C4-2B (cell line): ENCODE measurements at regions not wholly inside any gene's neighbourhood (a gene's known extent, or its start where the extent isn't known, plus 50 kb on each side); places are given as distances from the start of the nearest gene placed in this dataset.

Experiments
- H3K27ac ChIP-seq: fragments of 450-650 bp; 2 replicates; pipeline ENCODE4 v1.5.1; 2017
- ZFX ChIP-seq: fragments of 450-650 bp; IDR thresholded peaks from 2 replicates; pipeline ENCODE4 v1.6.1; 2017
- TF ChIP-seq, protein P1 (sequence below): fragments of 450-650 bp; conservative IDR thresholded peaks from 2 replicates; pipeline ENCODE4 v1.5.1; 2017; ENCODE audit warnings: mild to moderate bottlenecking

DNA sequence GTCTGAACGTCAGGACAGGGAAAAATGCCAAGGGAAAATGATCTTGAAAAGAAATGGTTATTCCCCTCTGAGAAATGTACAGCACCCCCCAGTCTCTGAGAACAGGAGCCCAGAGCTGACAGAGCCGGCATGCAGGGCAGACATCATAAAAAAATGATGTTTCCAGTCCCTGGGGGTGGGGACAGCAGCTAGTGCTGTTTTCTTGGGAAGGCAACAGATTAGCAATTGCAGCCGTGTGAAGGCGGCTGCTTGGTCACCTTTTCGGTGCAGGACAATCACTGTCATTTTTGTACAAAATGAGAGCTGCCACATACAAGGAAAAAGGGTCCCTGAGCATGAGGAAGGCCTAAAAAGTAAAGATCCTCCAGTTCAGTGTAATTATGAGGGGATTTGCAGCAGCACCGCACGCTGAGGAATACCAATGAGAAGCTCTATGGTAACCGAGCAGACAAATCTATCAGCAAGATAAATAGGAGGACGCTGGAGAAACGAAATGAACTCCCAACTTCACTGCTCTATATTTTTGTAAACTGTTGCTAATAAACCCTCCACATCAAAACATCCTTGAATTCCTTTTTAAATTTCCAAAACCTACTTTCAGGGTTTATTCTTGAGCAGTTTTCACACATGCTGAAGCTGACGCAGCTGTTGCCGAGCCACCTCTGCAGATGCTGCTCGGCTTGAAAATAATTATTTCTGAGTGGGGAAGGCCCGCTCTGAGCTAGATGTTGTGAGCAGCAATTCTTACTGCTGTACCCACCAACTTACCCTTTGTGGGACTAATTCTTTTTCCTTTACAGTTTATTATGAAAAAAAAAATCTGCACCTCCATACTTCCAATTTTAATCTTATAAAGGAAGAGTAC is 98.2 kb upstream of the NEBL start:
- H3K27ac ChIP-seq: no peak overlapping the region
- TF ChIP-seq, protein P1, sequence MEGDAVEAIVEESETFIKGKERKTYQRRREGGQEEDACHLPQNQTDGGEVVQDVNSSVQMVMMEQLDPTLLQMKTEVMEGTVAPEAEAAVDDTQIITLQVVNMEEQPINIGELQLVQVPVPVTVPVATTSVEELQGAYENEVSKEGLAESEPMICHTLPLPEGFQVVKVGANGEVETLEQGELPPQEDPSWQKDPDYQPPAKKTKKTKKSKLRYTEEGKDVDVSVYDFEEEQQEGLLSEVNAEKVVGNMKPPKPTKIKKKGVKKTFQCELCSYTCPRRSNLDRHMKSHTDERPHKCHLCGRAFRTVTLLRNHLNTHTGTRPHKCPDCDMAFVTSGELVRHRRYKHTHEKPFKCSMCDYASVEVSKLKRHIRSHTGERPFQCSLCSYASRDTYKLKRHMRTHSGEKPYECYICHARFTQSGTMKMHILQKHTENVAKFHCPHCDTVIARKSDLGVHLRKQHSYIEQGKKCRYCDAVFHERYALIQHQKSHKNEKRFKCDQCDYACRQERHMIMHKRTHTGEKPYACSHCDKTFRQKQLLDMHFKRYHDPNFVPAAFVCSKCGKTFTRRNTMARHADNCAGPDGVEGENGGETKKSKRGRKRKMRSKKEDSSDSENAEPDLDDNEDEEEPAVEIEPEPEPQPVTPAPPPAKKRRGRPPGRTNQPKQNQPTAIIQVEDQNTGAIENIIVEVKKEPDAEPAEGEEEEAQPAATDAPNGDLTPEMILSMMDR: no peak
- no peak for TF ChIP-seq ZFX

DNA sequence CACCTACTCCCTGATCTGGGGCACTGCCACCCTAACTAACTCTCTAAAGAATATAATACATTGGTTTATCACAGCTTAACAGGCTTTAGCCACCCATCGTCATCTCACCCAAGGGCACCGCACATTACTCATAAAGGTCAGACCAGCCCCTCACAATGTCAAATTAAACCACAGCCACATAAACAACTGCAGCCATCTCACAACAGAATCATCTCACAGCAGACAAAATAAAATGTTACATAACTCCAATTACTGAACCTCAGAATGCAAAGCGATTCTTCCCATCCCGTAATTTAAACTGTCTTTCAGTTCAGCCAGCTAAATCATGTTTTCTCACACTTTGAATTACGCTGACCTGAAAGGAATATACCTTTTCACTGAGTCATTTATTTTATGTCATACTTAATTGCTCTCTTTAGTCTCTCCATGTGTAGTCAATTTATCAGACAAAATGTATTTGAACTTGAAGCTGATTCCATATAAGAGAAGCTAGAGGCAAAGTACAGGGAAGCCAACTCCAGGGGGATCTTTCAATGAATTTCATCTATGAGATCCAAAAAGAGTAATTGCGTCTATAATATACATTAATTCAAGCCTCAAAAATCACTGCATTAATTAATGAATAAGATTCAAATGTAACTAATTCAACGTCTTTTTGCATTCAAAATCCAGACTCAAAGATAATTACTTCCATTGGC is 96.9 kb upstream of the NEBL start:
- no peak overlapping the region for H3K27ac ChIP-seq
- TF ChIP-seq, protein P1: no peak
- TF ChIP-seq ZFX: no peak

DNA sequence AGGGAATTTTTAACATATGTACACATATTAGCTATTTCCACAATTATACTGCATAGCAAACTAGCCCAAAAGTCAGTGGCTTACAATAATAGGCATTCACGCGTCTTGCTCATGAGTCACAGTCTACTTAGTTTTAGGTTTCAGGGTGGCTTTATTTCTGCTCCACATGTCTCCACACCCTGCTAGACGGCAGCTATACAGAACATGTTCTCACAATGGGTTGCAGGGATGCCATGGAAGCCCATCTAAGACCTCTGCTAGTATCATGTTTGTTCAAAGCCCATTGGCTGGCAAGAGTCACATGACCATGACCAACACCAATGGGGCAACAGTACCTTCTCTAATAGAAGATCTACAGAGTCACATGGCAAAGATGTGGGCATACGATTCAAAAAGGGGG is 96.3 kb upstream of the NEBL start:
- H3K27ac ChIP-seq: no peak overlapping the region
- TF ChIP-seq ZFX: no peak
- TF ChIP-seq, protein P1: no peak

DNA sequence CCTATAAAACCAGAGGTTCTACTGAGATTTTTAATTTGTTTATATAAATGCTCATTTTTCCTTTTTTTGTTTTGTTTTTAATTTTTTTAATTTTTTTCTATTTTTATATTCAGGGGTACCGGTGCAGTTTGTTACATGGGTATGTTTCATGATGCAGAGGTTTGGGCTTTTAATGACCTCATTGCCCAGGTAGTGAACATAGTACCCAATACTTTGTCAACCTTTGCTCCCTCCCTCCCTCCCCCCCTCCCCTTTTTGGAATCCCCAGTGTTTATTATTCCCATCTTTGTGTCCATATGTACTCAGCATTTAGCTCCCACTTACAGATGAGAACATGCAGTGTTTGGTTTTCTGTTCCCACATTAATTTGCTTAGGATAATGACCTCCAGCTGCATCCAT is 94.4 kb upstream of the NEBL start:
- H3K27ac ChIP-seq: no peak overlapping the region
- TF ChIP-seq ZFX: no peak
- TF ChIP-seq, protein P1: no peak

DNA sequence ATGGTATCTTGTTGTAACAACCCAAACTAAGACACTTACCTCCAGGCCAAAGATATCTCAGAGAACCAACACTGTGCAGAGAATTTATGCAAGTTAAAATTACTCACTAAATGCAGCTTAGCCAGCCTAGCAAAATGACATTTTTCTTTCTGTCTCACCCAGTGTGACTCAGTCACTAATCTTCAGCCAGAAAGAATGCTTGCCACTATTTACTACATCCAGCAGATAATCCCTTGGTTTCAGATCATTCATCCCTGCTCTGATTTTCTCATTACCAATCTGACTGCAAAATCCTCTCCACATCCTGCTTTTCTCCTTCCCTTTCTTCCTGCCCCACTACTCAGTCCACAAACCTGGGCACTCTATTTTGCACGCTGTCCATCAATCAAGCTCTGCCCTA is 93.5 kb upstream of the NEBL start:
- TF ChIP-seq, protein P1: no peak
- TF ChIP-seq ZFX: no peak
- H3K27ac ChIP-seq: no peak overlapping the region

DNA sequence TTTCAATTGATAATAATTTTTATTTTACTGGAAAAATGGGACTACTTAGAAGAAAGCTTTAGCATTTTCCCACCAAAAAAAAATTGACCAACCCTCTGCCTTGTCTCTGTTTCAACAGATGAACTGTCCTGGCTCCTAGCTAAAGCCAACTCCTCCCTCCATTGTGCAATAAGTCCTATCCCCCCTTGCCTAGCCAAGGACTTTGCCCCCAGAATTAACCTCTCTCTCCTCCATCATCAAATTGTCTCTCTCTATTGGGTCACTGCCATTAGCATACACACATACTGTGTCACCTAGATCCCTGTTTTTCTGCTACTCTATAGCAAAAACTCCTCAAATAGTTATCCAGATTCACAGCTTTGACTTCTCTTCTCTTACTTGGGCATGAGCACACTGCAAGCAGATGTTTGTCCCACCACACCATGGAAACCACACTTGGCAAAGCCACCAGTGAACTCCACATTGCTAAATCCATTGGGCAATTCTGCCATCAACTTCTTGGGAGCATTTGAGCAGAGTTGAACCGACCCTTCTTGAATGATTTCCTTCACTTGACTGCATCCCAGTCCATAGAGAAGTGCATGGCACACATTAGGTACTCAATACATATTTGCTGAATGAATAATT is 91.4 kb upstream of the NEBL start:
- no peak overlapping the region for H3K27ac ChIP-seq
- no peak for TF ChIP-seq ZFX
- TF ChIP-seq, protein P1: no peak

DNA sequence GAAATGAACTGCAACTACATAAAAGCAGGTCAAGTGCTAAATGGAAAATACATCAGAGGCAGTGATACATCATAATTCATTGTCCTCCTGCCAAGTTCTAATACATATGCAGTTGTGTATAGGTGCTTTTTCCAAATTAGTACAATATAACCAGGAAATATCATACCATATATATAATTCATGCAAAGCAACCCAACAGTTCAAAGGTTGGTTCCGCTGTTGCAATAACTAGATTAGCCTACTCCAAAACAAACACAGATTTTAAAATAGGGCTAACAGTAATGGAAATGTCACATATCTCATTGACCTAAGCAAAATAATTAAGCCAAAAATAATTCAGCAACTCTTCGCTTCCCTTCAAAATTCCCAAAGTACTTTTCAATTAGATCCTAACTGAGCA is 88.9 kb upstream of the NEBL start:
- TF ChIP-seq ZFX: no peak
- TF ChIP-seq, protein P1: no peak
- no peak overlapping the region for H3K27ac ChIP-seq
